GM12864 (cell line): ENCODE measurements at regions not wholly inside any gene's neighbourhood (a gene's known extent, or its start where the extent isn't known, plus 50 kb on each side); places are given as distances from the start of the nearest gene placed in this dataset.

ENCODE experiments used
- DNase-seq: peaks from one replicate; pipeline ENCODE4 v3.0.0-alpha.2; 2011; ENCODE audit warnings: low read depth
- H3K4me3 ChIP-seq: 2 replicates; pipeline ENCODE4 v1.5.1; 2011; ENCODE audit warnings: mild to moderate bottlenecking, low read depth, low read length, control low read depth
- TF ChIP-seq, protein P1 (sequence below): IDR thresholded peaks from 2 replicates; pipeline ENCODE4 v1.5.1; 2011; ENCODE audit warnings: low read depth, mild to moderate bottlenecking, moderate library complexity, low read length, control low read depth, inconsistent platforms; ENCODE audit errors: missing control alignments

DNA sequence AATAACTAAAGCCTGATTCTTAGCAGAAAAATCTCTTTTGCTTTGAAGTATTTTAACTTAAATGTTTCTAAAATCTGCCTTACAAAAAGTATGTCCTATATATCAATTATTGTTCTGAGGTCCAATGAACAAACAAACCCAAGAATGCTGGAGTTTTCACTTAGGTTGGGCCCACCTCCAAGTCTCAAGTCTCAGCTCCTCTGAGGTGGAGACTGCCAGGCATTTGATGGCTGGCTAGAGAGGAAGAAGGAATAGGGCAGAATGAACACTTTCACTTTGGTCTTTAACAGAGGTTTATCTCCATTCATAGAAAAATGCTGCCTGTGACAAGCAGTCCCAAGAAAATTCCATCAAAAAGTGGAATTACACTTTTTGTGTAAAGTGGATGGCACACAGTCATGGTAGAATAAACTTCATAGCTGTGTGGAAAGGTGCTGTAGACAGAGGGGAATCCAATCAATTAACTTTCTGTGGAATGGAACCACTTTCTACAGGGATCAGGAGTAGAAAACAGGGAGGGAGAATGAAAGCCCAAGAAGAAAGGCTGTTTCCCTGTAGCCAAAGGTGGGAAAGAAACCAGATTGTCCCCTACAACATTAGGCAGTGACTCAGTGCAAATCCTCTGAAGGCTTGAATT, 349.4 kb upstream of the RUNX1 start:
- TF ChIP-seq, protein P1, sequence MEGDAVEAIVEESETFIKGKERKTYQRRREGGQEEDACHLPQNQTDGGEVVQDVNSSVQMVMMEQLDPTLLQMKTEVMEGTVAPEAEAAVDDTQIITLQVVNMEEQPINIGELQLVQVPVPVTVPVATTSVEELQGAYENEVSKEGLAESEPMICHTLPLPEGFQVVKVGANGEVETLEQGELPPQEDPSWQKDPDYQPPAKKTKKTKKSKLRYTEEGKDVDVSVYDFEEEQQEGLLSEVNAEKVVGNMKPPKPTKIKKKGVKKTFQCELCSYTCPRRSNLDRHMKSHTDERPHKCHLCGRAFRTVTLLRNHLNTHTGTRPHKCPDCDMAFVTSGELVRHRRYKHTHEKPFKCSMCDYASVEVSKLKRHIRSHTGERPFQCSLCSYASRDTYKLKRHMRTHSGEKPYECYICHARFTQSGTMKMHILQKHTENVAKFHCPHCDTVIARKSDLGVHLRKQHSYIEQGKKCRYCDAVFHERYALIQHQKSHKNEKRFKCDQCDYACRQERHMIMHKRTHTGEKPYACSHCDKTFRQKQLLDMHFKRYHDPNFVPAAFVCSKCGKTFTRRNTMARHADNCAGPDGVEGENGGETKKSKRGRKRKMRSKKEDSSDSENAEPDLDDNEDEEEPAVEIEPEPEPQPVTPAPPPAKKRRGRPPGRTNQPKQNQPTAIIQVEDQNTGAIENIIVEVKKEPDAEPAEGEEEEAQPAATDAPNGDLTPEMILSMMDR: no peak
- no peak for DNase-seq
- H3K4me3 ChIP-seq: no peak overlapping the region

- no peak for DNase-seq
- TF ChIP-seq, protein P1: no peak
- no peak overlapping the region for H3K4me3 ChIP-seq
Measured at GRCh38 chr21:35397781-35398180, 348.7 kb upstream of the RUNX1 start.

GRCh38 chr21:35396655-35397054, 347.6 kb upstream of the RUNX1 start:
- DNase-seq: no peak
- TF ChIP-seq, protein P1: no peak
- no peak overlapping the region for H3K4me3 ChIP-seq

DNA sequence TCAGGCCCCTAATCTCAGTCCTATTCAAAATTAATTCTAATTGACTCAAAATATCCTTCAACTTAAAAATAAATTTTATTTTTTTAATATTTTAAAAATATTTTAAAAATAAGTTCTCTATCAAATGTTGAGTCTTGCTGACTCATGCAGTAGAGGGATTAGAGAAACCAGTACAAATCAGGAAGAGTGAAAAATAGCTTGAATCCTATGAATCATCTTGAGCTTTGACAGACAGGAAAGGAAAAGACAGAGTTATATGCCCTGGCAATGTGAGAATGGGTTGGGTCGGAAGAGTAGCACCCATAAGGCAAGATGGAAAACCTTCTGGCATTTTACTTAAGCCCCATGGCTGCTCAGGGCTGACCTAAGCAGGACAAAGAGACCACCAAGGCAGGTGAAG, 346.6 kb upstream of the RUNX1 start:
- DNase-seq: no peak
- H3K4me3 ChIP-seq: no peak overlapping the region
- TF ChIP-seq, protein P1: no peak

GRCh38 chr21:35394634-35395369, 345.7 kb upstream of the RUNX1 start:
- H3K4me3 ChIP-seq: no peak overlapping the region
- TF ChIP-seq, protein P1: no peak
- DNase-seq: no peak

DNA sequence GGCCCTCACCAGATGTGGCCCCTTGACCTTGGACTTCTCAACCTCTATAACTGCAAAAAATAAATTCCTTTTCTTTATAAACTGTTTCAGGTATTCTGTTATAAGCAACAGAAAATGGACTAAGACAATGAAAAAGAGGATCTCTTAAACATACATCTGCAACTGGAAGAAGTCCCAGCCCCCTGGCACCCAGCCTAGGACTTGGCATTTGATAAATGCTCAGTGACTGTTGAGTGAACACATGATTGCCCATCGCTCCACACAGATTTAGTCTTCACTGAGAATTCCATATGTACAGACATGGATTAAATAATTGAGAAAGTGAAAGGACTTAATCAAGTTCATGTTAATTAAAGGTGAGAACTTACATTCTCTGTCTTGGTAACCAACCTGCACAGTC, 344.9 kb upstream of the RUNX1 start:
- TF ChIP-seq, protein P1: no peak
- no peak overlapping the region for H3K4me3 ChIP-seq
- DNase-seq: no peak
